ENCODE measurements at regions not wholly inside any gene's neighbourhood (a gene's known extent, or its start where the extent isn't known, plus 50 kb on each side); places are given as distances from the start of the nearest gene placed in this dataset.
"Not testable (repeated sequence)": the region's sequence is repeated elsewhere in the genome, so short reads cannot be mapped to it uniquely, and the experiment has no call there.

- no peak overlapping the region for H3K27ac ChIP-seq (ENCODE audit: low read depth in 2 of 2, low read length in 1 of 2)
- no peaks in the 10 kb centered on the region for H3K27me3 ChIP-seq (ENCODE audit: insufficient read depth)
- no peaks in the 10 kb centered on the region for H3K4me1 ChIP-seq (ENCODE audit: control insufficient read depth in 1 of 2, insufficient read depth in 2 of 2, low read depth in 1 of 2, low read length in 1 of 2)
- no peak overlapping the region for H2AFZ ChIP-seq (ENCODE audit: low read depth)
- no peaks in the 10 kb centered on the region for H3K79me2 ChIP-seq (ENCODE audit: insufficient read depth)
- no peak for DNase-seq
- no peak for TF ChIP-seq GATA2 (CRISPR knock-in tag; IDR thresholded peaks at IDR 0.05)
- TF ChIP-seq YY1 (IDR thresholded peaks at IDR 0.05; ENCODE audit: low read depth): no peak
- no peak for TF ChIP-seq JUND (IDR thresholded peaks at IDR 0.05)
- no peaks in the 10 kb centered on the region for H3F3A ChIP-seq (replicated peaks; ENCODE audit: insufficient read depth)
- H3K4me2 ChIP-seq: no peak overlapping the region
- H3K4me3 ChIP-seq (ENCODE audit: low read depth in 2 of 2, low read length in 1 of 2): no peak overlapping the region
- POLR2A ChIA-PET: no interaction called here
- H3K9me3 ChIP-seq: no peaks in the 10 kb centered on the region
- no peak overlapping the region for H3K9ac ChIP-seq
- no peaks in the 10 kb centered on the region for H3K9me2 ChIP-seq
- 43% methylated on average over 1 of the region's 1 CpG for WGBS (ENCODE audit: low lambda C conversion rate)
- CTCF ChIA-PET: no interaction called here
- H3K36me3 ChIP-seq (replicated peaks in 1 of 2; ENCODE audit: control insufficient read depth in 1 of 2, insufficient read depth in 2 of 2, low read length in 1 of 2): no peaks in the 10 kb centered on the region
- no peaks in the 10 kb centered on the region for H4K20me1 ChIP-seq (ENCODE audit: insufficient read depth)
These were observed 527.2 kb upstream of the RORB start for GRCh38 chr9:73969936-73970335.

GRCh38 chr9:73976424-73976823, 520.7 kb upstream of the RORB start:
- H3K4me1 ChIP-seq (ENCODE audit: control insufficient read depth in 1 of 2, insufficient read depth in 2 of 2, low read depth in 1 of 2, low read length in 1 of 2); H3F3A ChIP-seq (replicated peaks; ENCODE audit: insufficient read depth); H4K20me1 ChIP-seq (ENCODE audit: insufficient read depth); H3K9me3 ChIP-seq; H3K9ac ChIP-seq; H2AFZ ChIP-seq (ENCODE audit: low read depth); H3K79me2 ChIP-seq (ENCODE audit: insufficient read depth); CTCF ChIA-PET; H3K27ac ChIP-seq (ENCODE audit: low read depth in 2 of 2, low read length in 1 of 2); H3K36me3 ChIP-seq (replicated peaks in 1 of 2; ENCODE audit: control insufficient read depth in 1 of 2, insufficient read depth in 2 of 2, low read length in 1 of 2); DNase-seq; POLR2A ChIA-PET; H3K4me3 ChIP-seq (ENCODE audit: low read depth in 2 of 2, low read length in 1 of 2); H3K27me3 ChIP-seq (ENCODE audit: insufficient read depth); H3K4me2 ChIP-seq; H3K9me2 ChIP-seq: not testable (repeated sequence)
- 36% methylated on average over 3 of the region's 3 CpGs for WGBS (ENCODE audit: low lambda C conversion rate)

GRCh38 chr9:73979894-73980264, 517.3 kb upstream of the RORB start:
- ChIA-PET POLR2A (no interaction called here), CTCF (no interaction called here)
- Histone ChIP-seq H3K4me2 (no peak overlapping the region), H3K9me3 (no peaks in the 10 kb centered on the region), H3K79me2 (ENCODE audit: insufficient read depth) (no peaks in the 10 kb centered on the region), H3K4me1 (ENCODE audit: control insufficient read depth in 1 of 2, insufficient read depth in 2 of 2, low read depth in 1 of 2, low read length in 1 of 2) (no peaks in the 10 kb centered on the region), H3F3A (replicated peaks; ENCODE audit: insufficient read depth) (no peaks in the 10 kb centered on the region), H2AFZ (ENCODE audit: low read depth) (no peak overlapping the region), H3K27me3 (ENCODE audit: insufficient read depth) (no peaks in the 10 kb centered on the region), H3K9ac (no peak overlapping the region), H3K27ac (ENCODE audit: low read depth in 2 of 2, low read length in 1 of 2) (no peak overlapping the region), H3K36me3 (replicated peaks in 1 of 2; ENCODE audit: control insufficient read depth in 1 of 2, insufficient read depth in 2 of 2, low read length in 1 of 2) (no peaks in the 10 kb centered on the region), H3K4me3 (ENCODE audit: low read depth in 2 of 2, low read length in 1 of 2) (no peak overlapping the region), H4K20me1 (ENCODE audit: insufficient read depth) (no peaks in the 10 kb centered on the region), H3K9me2 (no peaks in the 10 kb centered on the region)
- WGBS (ENCODE audit: low lambda C conversion rate): 43% methylated on average over 3 of the region's 3 CpGs
- peak; percentile 7 for DNase-seq
- no peak for TF ChIP-seq RAD21 (IDR thresholded peaks at IDR 0.05; ENCODE audit: low read length)
- 0 out of 2 replicates have a peak, but pooled peaks have one; percentile 31 for TF ChIP-seq GATA2 (CRISPR knock-in tag; IDR thresholded peaks at IDR 0.05)

- POLR2A ChIA-PET: no interaction called here
- TF ChIP-seq NRF1 (IDR thresholded peaks at IDR 0.05; ENCODE audit: low read depth, low read length): no peak
- no peak for TF ChIP-seq TEAD4 (IDR thresholded peaks at IDR 0.05; ENCODE audit: borderline replicate concordance, insufficient read depth)
- no peak for TF ChIP-seq MEF2A (IDR thresholded peaks at IDR 0.05; ENCODE audit: borderline replicate concordance, low read depth)
- no peak for TF ChIP-seq EZH2phosphoT487 (IDR thresholded peaks at IDR 0.05; ENCODE audit: borderline replicate concordance, low read depth)
- no peak for TF ChIP-seq EP300 (IDR thresholded peaks at IDR 0.05; ENCODE audit: borderline replicate concordance in 1 of 2, low read depth in 1 of 2, low read length in 1 of 2)
- TF ChIP-seq SMC3 (IDR thresholded peaks at IDR 0.05; ENCODE audit: low read depth, low read length): no peak
- TF ChIP-seq RCOR1 (IDR thresholded peaks at IDR 0.05; ENCODE audit: low read length): no peak
- TF ChIP-seq RFX5 (IDR thresholded peaks at IDR 0.05; ENCODE audit: low read length): no peak
- TF ChIP-seq CHD2 (IDR thresholded peaks at IDR 0.05; ENCODE audit: low read length, partially characterized antibody): no peak
- TF ChIP-seq NFIC (IDR thresholded peaks at IDR 0.05; ENCODE audit: borderline replicate concordance): no peak
- TF ChIP-seq JUND (IDR thresholded peaks at IDR 0.05): no peak
- no peak for TF ChIP-seq FOXJ3 (CRISPR knock-in tag; IDR thresholded peaks at IDR 0.05)
- TF ChIP-seq ELF1 (IDR thresholded peaks at IDR 0.05): no peak
- no peak for TF ChIP-seq MXI1 (IDR thresholded peaks at IDR 0.05; ENCODE audit: low read depth, low read length)
- no peak for TF ChIP-seq ZBTB33 (IDR thresholded peaks at IDR 0.05; ENCODE audit: borderline replicate concordance, low read depth)
These were observed 516.4 kb upstream of the RORB start for GRCh38 chr9:73980754-73981153.

More at GRCh38 chr9:73980754-73981153, 516.4 kb upstream of the RORB start:
- Histone ChIP-seq H3K27me3 (ENCODE audit: insufficient read depth) (no peaks in the 10 kb centered on the region), H4K20me1 (ENCODE audit: insufficient read depth) (no peaks in the 10 kb centered on the region), H3K4me3 (ENCODE audit: low read depth in 2 of 2, low read length in 1 of 2) (no peak overlapping the region), H3K9ac (no peak overlapping the region), H3K4me2 (no peak overlapping the region), H3K36me3 (replicated peaks in 1 of 2; ENCODE audit: control insufficient read depth in 1 of 2, insufficient read depth in 2 of 2, low read length in 1 of 2) (no peaks in the 10 kb centered on the region), H2AFZ (ENCODE audit: low read depth) (no peak overlapping the region), H3K4me1 (ENCODE audit: control insufficient read depth in 1 of 2, insufficient read depth in 2 of 2, low read depth in 1 of 2, low read length in 1 of 2) (no peaks in the 10 kb centered on the region), H3K27ac (ENCODE audit: low read depth in 2 of 2, low read length in 1 of 2) (no peak overlapping the region), H3K79me2 (ENCODE audit: insufficient read depth) (no peaks in the 10 kb centered on the region), H3F3A (replicated peaks; ENCODE audit: insufficient read depth) (no peaks in the 10 kb centered on the region), H3K9me3 (no peaks in the 10 kb centered on the region), H3K9me2 (no peaks in the 10 kb centered on the region)
- DNase-seq: no peak
- CTCF ChIA-PET: no interaction called here

All from SK-N-SH (cell line).